ENCODE measurements at regions not wholly inside any gene's neighbourhood (a gene's known extent, or its start where the extent isn't known, plus 50 kb on each side); places are given as distances from the start of the nearest gene placed in this dataset.

DNA sequence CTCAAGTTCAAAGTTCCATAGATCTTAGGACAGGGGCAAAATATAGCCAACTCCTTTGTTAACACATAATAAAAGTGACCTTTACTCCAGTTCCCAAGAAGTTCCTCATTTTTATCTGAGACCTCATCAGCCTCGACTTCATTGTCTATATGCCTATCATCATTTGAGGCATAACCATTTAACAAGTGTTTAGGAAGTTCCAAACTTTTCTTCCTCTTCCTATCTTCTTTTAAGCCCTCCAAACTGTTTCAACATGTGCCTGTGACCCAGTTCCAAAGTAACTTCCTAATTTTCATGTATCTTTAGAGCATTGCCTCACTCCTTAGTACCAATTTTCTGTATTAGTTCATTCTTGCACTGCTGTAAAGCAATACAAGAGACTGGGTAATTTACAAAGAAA is 569.1 kb downstream of the ANKRD7 start:
- peaks cover 7% of the 10 kb centered on the region for H3K9me3 Mint-ChIP-seq
- no peaks in the 10 kb centered on the region for H3K36me3 Mint-ChIP-seq
- no peaks in the 10 kb centered on the region for H3K4me1 Mint-ChIP-seq
- H3K27ac Mint-ChIP-seq: no peak overlapping the region
- DNase-seq: no peak
- H3K4me3 Mint-ChIP-seq: no peak overlapping the region
- CTCF ChIA-PET: no interaction called here
- no peaks in the 10 kb centered on the region for H3K27me3 Mint-ChIP-seq

GRCh38 chr7:118794419-118794818 is 569.9 kb downstream of the ANKRD7 start:
- peaks cover 7% of the 10 kb centered on the region for H3K9me3 Mint-ChIP-seq
- no peaks in the 10 kb centered on the region for H3K4me1 Mint-ChIP-seq
- DNase-seq: no peak
- no peak overlapping the region for H3K27ac Mint-ChIP-seq
- H3K4me3 Mint-ChIP-seq: no peak overlapping the region
- no peaks in the 10 kb centered on the region for H3K36me3 Mint-ChIP-seq
- H3K27me3 Mint-ChIP-seq: no peaks in the 10 kb centered on the region
- CTCF ChIA-PET: no interaction called here

- no peaks in the 10 kb centered on the region for H3K27me3 Mint-ChIP-seq
- CTCF ChIA-PET: no interaction called here
- H3K36me3 Mint-ChIP-seq: no peaks in the 10 kb centered on the region
- no peaks in the 10 kb centered on the region for H3K4me1 Mint-ChIP-seq
- H3K9me3 Mint-ChIP-seq: peaks cover 13% of the 10 kb centered on the region
- H3K4me3 Mint-ChIP-seq: no peak overlapping the region
- no peak for DNase-seq
- H3K27ac Mint-ChIP-seq: no peak overlapping the region
These were observed 576.9 kb downstream of the ANKRD7 start for GRCh38 chr7:118801366-118801765.

DNA sequence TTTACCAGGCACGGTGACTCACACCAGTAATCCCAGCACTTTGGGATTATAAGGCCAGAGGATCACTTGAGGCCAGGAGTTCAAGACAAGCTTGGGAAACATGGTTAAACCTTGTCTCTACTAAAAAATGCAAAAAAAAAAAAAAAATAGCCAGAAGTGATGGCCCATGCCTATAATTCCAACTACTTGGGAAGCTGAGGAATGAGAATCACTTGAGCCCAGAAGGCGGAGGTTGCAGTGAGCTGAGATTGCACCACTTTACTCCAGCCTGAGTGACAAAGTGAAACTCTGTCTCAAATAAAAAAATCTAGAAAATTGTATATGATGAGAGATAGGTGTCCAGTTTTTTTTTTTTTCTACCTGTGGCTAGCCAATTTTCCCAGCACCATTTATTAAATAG is 578.2 kb downstream of the ANKRD7 start:
- no peak overlapping the region for H3K4me3 Mint-ChIP-seq
- no peaks in the 10 kb centered on the region for H3K27me3 Mint-ChIP-seq
- H3K36me3 Mint-ChIP-seq: no peaks in the 10 kb centered on the region
- H3K4me1 Mint-ChIP-seq: no peaks in the 10 kb centered on the region
- H3K9me3 Mint-ChIP-seq: peaks cover 13% of the 10 kb centered on the region
- no peak overlapping the region for H3K27ac Mint-ChIP-seq
- CTCF ChIA-PET: interaction anchor here (0.6 kb wide), 1 partner anchor 180 kb away, joined by 4 read pairs; no protein-coding TSS in a partner anchor
- DNase-seq: no peak

DNA sequence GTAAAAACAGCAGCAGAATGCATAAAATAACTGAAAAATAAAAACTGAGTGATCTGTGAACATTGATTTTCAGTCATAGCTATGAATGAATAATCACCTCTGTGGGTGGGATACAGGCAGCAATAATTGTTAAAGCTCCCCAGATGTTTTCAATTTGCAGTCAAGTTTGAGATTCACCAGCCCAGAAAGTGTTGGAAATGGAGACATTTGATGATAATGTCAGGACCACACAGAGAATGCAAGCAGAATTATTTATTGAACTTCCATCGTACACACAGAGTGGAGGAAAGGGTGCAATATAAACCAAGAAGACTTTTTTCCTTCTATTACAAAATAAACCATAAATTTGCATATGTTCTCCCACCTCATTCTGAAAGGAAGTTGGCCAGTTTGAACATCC is 601.7 kb downstream of the ANKRD7 start:
- no peaks in the 10 kb centered on the region for H3K36me3 Mint-ChIP-seq
- H3K9me3 Mint-ChIP-seq: peaks cover 2% of the 10 kb centered on the region
- no peaks in the 10 kb centered on the region for H3K27me3 Mint-ChIP-seq
- no peak for DNase-seq
- H3K27ac Mint-ChIP-seq: no peak overlapping the region
- CTCF ChIA-PET: no interaction called here
- no peak overlapping the region for H3K4me3 Mint-ChIP-seq
- no peaks in the 10 kb centered on the region for H3K4me1 Mint-ChIP-seq

DNA sequence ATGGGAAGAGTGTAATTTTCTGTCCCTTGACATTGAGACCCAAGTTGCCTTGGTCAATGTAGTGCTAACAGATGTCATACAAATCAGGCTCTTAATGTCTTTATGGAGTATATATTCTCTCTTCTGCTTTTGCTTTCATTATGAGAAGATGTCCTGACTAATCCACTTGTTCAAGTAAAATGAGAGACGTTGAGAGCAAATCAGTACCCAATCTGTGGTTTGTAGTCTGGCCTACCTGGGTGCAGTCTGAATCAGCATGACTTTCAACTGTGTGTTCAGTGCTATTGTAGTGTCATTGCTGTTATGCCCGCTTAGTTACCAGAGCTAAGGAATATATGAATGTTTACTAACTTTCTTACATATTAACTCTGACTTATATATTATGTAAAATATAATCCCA is 612.4 kb downstream of the ANKRD7 start:
- H3K27me3 Mint-ChIP-seq: no peaks in the 10 kb centered on the region
- no peaks in the 10 kb centered on the region for H3K36me3 Mint-ChIP-seq
- peaks cover 5% of the 10 kb centered on the region for H3K9me3 Mint-ChIP-seq
- H3K4me3 Mint-ChIP-seq: no peak overlapping the region
- no peak for DNase-seq
- CTCF ChIA-PET: no interaction called here
- H3K4me1 Mint-ChIP-seq: no peaks in the 10 kb centered on the region
- H3K27ac Mint-ChIP-seq: no peak overlapping the region

DNA sequence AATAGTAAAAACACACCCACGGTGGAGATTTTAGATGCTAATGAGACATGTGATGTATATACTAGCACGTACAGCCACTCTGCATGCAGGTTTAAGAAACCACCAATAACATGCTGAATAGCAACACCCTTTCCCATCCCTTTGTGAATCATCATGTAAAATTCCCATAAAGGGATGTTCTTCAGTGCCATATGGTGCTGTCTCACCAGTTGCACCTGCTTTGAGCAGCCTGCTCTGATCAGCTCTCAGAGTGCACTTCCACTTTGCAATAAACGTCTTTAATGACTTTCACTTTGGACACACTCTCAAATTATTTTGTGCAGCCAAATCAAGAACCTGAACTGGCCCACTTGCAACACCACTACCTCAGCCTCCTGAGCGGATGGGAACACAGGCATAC is 615.0 kb downstream of the ANKRD7 start:
- H3K27me3 Mint-ChIP-seq: no peaks in the 10 kb centered on the region
- no peak overlapping the region for H3K27ac Mint-ChIP-seq
- no peak overlapping the region for H3K4me3 Mint-ChIP-seq
- no peak for DNase-seq
- peaks cover 5% of the 10 kb centered on the region for H3K9me3 Mint-ChIP-seq
- CTCF ChIA-PET: no interaction called here
- no peaks in the 10 kb centered on the region for H3K4me1 Mint-ChIP-seq
- H3K36me3 Mint-ChIP-seq: no peaks in the 10 kb centered on the region

- H3K4me3 Mint-ChIP-seq: no peak overlapping the region
- CTCF ChIA-PET: interaction anchor here (0.7 kb wide), 1 partner anchor 362 kb away, joined by 3 read pairs; no protein-coding TSS in a partner anchor
- no peaks in the 10 kb centered on the region for H3K4me1 Mint-ChIP-seq
- DNase-seq: no peak
- H3K9me3 Mint-ChIP-seq: peaks cover 5% of the 10 kb centered on the region
- no peak overlapping the region for H3K27ac Mint-ChIP-seq
- no peaks in the 10 kb centered on the region for H3K36me3 Mint-ChIP-seq
- H3K27me3 Mint-ChIP-seq: no peaks in the 10 kb centered on the region
These were observed 619.0 kb downstream of the ANKRD7 start for GRCh38 chr7:118843456-118843855.

DNA sequence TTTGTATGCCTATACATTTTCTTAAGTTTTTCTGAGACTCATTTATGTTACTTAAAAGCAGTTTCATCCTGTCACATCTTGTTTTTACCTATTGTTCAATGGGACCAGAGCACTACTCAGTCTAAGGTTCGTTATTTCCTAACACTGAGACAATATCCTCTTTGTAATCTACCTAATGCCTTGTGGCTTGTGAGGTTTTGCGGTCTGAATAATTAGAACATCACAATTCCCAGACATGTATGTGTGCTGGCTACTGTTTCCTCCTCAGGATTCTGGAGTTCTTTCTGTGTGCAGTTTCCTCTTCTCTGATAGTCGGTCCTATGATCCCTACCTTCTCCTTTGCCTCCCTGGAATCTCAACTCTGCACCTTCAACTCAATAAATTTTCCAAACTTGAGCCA is 620.2 kb downstream of the ANKRD7 start:
- H3K27ac Mint-ChIP-seq: no peak overlapping the region
- peaks cover 5% of the 10 kb centered on the region for H3K9me3 Mint-ChIP-seq
- no peaks in the 10 kb centered on the region for H3K27me3 Mint-ChIP-seq
- no peak overlapping the region for H3K4me3 Mint-ChIP-seq
- CTCF ChIA-PET: no interaction called here
- H3K4me1 Mint-ChIP-seq: no peaks in the 10 kb centered on the region
- H3K36me3 Mint-ChIP-seq: no peaks in the 10 kb centered on the region
- no peak for DNase-seq

- H3K27me3 Mint-ChIP-seq: no peaks in the 10 kb centered on the region
- DNase-seq: no peak
- H3K4me3 Mint-ChIP-seq: no peak overlapping the region
- CTCF ChIA-PET: no interaction called here
- peaks cover 3% of the 10 kb centered on the region for H3K9me3 Mint-ChIP-seq
- no peaks in the 10 kb centered on the region for H3K4me1 Mint-ChIP-seq
- no peaks in the 10 kb centered on the region for H3K36me3 Mint-ChIP-seq
- no peak overlapping the region for H3K27ac Mint-ChIP-seq
These were observed 621.3 kb downstream of the ANKRD7 start for GRCh38 chr7:118845791-118846190.

GRCh38 chr7:118846977-118847376 is 622.5 kb downstream of the ANKRD7 start:
- CTCF ChIA-PET: no interaction called here
- H3K4me3 Mint-ChIP-seq: no peak overlapping the region
- H3K4me1 Mint-ChIP-seq: no peaks in the 10 kb centered on the region
- no peaks in the 10 kb centered on the region for H3K27me3 Mint-ChIP-seq
- H3K27ac Mint-ChIP-seq: no peak overlapping the region
- H3K36me3 Mint-ChIP-seq: no peaks in the 10 kb centered on the region
- H3K9me3 Mint-ChIP-seq: peaks cover 3% of the 10 kb centered on the region
- DNase-seq: no peak

DNA sequence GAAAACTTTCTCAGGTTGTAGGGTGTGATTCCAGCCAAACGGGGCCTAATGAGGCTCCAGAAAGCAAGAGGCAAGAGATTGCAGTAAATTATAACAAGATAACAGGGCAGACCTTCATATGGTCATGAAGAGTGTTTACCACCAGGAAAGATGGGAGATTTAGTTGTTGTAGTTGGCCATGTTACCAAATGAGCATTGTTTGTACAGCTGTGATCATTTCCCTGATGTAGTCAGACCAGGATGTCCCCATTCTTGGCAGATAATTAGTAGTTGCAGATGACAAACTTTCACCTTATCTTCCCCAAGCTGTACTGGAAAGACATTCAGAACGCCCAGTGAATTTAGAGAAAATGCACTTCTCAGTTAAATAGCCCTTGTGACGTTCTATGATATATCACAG is 630.8 kb downstream of the ANKRD7 start:
- H3K9me3 Mint-ChIP-seq: peaks cover 5% of the 10 kb centered on the region
- no peak for DNase-seq
- H3K36me3 Mint-ChIP-seq: no peaks in the 10 kb centered on the region
- H3K4me1 Mint-ChIP-seq: no peaks in the 10 kb centered on the region
- no peaks in the 10 kb centered on the region for H3K27me3 Mint-ChIP-seq
- CTCF ChIA-PET: no interaction called here
- no peak overlapping the region for H3K4me3 Mint-ChIP-seq
- no peak overlapping the region for H3K27ac Mint-ChIP-seq

DNA sequence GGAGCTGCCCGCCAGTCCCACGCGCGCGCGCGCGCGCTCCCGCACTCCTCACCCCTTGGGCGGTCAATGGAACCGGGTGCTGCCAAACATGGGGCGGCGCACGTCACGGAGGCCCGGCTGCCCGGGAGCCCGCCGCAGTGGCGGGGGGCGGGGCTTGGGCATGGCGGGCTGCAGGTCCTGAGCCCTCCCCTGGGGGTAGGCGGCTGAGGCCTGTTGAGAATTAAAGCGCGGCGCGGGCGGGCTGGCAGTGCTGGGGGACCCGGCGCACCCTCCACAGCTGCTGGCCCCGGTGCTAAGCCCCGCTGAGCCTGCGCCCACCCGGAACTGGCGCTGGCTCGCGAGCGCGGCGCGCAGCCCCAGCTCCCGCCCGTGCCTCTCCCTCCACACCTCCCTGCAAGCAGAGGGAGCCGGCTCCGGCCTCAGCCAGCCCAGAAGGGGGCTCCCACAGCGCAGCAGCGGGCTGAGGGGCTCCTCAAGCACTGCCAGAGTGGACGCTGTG is 634.2 kb downstream of the ANKRD7 start:
- CTCF ChIA-PET: no interaction called here
- no peak overlapping the region for H3K27ac Mint-ChIP-seq
- DNase-seq: no peak

DNA sequence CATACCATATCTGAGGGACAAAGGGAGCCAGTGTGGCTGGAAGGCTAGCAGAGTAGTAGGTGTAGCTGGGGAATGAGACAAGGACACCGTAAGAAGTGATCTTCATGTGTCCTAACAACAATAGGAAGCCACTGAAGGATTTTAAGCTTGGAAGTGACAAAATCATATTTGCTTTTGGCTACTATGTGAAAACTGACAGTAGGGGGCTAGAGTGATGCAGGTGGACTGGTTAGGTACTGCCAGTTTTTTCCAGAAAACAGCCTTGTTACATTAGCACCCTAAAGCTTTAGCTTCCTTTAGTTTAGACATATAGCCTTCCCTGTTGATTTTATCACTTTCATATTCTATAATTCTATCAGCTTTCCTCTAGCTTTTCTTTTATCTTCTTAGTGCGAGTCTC is 637.1 kb downstream of the ANKRD7 start:
- no peak overlapping the region for H3K27ac Mint-ChIP-seq
- peaks cover 5% of the 10 kb centered on the region for H3K9me3 Mint-ChIP-seq
- DNase-seq: no peak
- CTCF ChIA-PET: no interaction called here
- no peaks in the 10 kb centered on the region for H3K36me3 Mint-ChIP-seq
- H3K4me3 Mint-ChIP-seq: no peak overlapping the region
- no peaks in the 10 kb centered on the region for H3K27me3 Mint-ChIP-seq
- no peaks in the 10 kb centered on the region for H3K4me1 Mint-ChIP-seq

More for the DNA sequence above, 634.2 kb downstream of the ANKRD7 start:
- Mint-ChIP-seq H3K4me1 (no peaks in the 10 kb centered on the region), H3K9me3 (peaks cover 5% of the 10 kb centered on the region), H3K27me3 (no peaks in the 10 kb centered on the region), H3K4me3 (no peak overlapping the region), H3K36me3 (no peaks in the 10 kb centered on the region)

DNA sequence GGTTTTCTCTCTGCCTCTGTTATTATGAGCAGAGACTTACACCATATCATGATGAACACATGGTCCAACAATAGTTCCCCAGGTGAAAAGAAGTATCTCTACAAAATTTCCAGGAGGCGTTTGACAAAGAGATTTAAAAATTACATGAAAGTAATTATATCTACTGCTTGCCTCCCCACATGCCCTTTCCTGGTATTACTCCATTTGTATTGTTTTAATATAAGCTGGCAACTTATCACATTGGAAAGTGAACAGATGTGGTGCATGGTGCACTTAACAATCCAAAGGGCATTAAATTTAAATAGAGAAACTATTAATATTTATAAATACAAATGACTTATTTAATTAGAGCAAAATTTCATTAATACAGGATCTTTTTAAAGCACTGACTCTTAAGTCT is 638.2 kb downstream of the ANKRD7 start:
- H3K4me1 Mint-ChIP-seq: no peaks in the 10 kb centered on the region
- no peaks in the 10 kb centered on the region for H3K36me3 Mint-ChIP-seq
- CTCF ChIA-PET: no interaction called here
- no peak for DNase-seq
- H3K4me3 Mint-ChIP-seq: no peak overlapping the region
- no peaks in the 10 kb centered on the region for H3K27me3 Mint-ChIP-seq
- no peak overlapping the region for H3K27ac Mint-ChIP-seq
- peaks cover under 1% of the 10 kb centered on the region for H3K9me3 Mint-ChIP-seq

GRCh38 chr7:118863966-118864365 is 639.5 kb downstream of the ANKRD7 start:
- Mint-ChIP-seq H3K27me3 (no peaks in the 10 kb centered on the region), H3K27ac (no peak overlapping the region), H3K9me3 (no peaks in the 10 kb centered on the region), H3K4me1 (no peaks in the 10 kb centered on the region), H3K36me3 (no peaks in the 10 kb centered on the region), H3K4me3 (no peak overlapping the region)
- DNase-seq: no peak
- CTCF ChIA-PET: no interaction called here

Data from activated naive CD4-positive, alpha-beta T cell treated with anti-CD3 and anti-CD28 coated beads, Interleukin-2, amount 10 ng/mL, durations not matched to agents 7 days and 5 days (primary cell).